GM12878 (cell line): ENCODE measurements at regions not wholly inside any gene's neighbourhood (a gene's known extent, or its start where the extent isn't known, plus 50 kb on each side); places are given as distances from the start of the nearest gene placed in this dataset.

Experiments
- ATAC-seq: fragments of 200-7000 bp; cut with Tn5 transposase; 3 replicates; pipeline ENCODE4 v1.9.1; 2020; ENCODE audit warnings: mild to moderate bottlenecking, moderate library complexity
- BruUV-seq: library from RNA; stranded (reverse); fragments of 400-500 nt; replicated peaks from 2 replicates; lab custom pipeline; 2021; lab: Mats Ljungman, UMichigan
- CTCF ChIA-PET: fragments of 300-600 bp; sonication (Branson Sonifier 250); formaldehyde crosslinking; extraction: SDS; loops from one replicate; lab custom pipeline; 2021; ENCODE audit warnings: inconsistent platforms; lab: Yijun Ruan, JAX
- POLR2A ChIA-PET: fragments of 350-600 bp; formaldehyde crosslinking; extraction: SDS; loops from one replicate; lab custom pipeline; 2021; ENCODE audit warnings: inconsistent platforms; lab: Charles Lee
- RAD21 ChIA-PET: fragments of 300-600 bp; sonication (Branson Sonifier 250); formaldehyde crosslinking; loops from one replicate; lab custom pipeline; 2023; ENCODE audit warnings: antibody characterized with exemption; ENCODE audit not compliant: unreplicated experiment; lab: Charles Lee
- SMC1A ChIA-PET: fragments of 300-600 bp; sonication (Branson Sonifier 250); formaldehyde crosslinking; loops from one replicate; lab custom pipeline; 2023; ENCODE audit not compliant: unreplicated experiment, uncharacterized antibody; lab: Charles Lee
- DNase-seq: peaks from one replicate; pipeline ENCODE4 v3.0.0-alpha.2; 2011; ENCODE audit warnings: low read depth, low spot score
- FAIRE-seq: peaks from 3 replicates; lab custom pipeline; 2011; peaks lifted over from hg19 to GRCh38; lab: Jason Lieb, UNC
- H2AFZ ChIP-seq: 2 replicates; pipeline ENCODE4 v1.6.0; 2011; ENCODE audit warnings: low read depth, low read length, control low read depth; ENCODE audit not compliant: control insufficient read depth
- H3K27ac ChIP-seq: 2 replicates; pipeline ENCODE4 v1.5.1; 2011; ENCODE audit warnings: control low read depth; ENCODE audit not compliant: control insufficient read depth, insufficient read depth
- H3K27me3 ChIP-seq, 2 experiments: replicated peaks in 1 of 2; 2 replicates each; pipeline versions ENCODE4 v1.6.0 to v1.6.1; 2011; ENCODE audit warnings: low read length in 1 of 2; ENCODE audit not compliant: control insufficient read depth in 2 of 2, insufficient read depth in 2 of 2
- H3K36me3 ChIP-seq, 2 experiments: 2 replicates each; pipeline ENCODE4 v1.5.1; 2011; ENCODE audit warnings: low read length in 1 of 2; ENCODE audit not compliant: control insufficient read depth in 2 of 2, insufficient read depth in 2 of 2
- H3K4me1 ChIP-seq: 2 replicates; pipeline ENCODE4 v1.6.1; 2011; ENCODE audit warnings: mild to moderate bottlenecking, low read length, moderate library complexity, mixed read lengths; ENCODE audit not compliant: control insufficient read depth, insufficient read depth
- H3K4me2 ChIP-seq: 2 replicates; pipeline ENCODE4 v1.6.0; 2011; ENCODE audit warnings: control low read depth; ENCODE audit not compliant: control insufficient read depth, insufficient read depth
- H3K4me3 ChIP-seq: fragments of 200-600 bp; sonication (generic); 2 replicates; pipeline ENCODE4 v1.5.1; 2016
- H3K79me2 ChIP-seq: 2 replicates; pipeline ENCODE4 v1.6.0; 2011; ENCODE audit warnings: low read length; ENCODE audit not compliant: control insufficient read depth, insufficient read depth
- H3K9ac ChIP-seq: 2 replicates; pipeline ENCODE4 v1.8.0; 2011; ENCODE audit warnings: low read length, control low read depth, mixed read lengths; ENCODE audit not compliant: control insufficient read depth, insufficient read depth
- H3K9me3 ChIP-seq: replicated peaks from 3 replicates; pipeline ENCODE4 v1.5.1; 2011; ENCODE audit warnings: mild to moderate bottlenecking, low read length; ENCODE audit not compliant: control insufficient read depth, insufficient read depth
- H4K20me1 ChIP-seq: 2 replicates; pipeline ENCODE4 v1.6.0; 2011; ENCODE audit not compliant: control insufficient read depth, insufficient read depth
- ATF3 ChIP-seq: IDR thresholded peaks from 2 replicates; pipeline ENCODE4 v1.6.1; 2011; ENCODE audit warnings: low read depth, mild to moderate bottlenecking, low read length, moderate library complexity, borderline replicate concordance; ENCODE audit errors: extremely low read depth
- ATF7 ChIP-seq: fragments of 450-650 bp; IDR thresholded peaks from 2 replicates; pipeline ENCODE4 v1.6.1; 2016; ENCODE audit warnings: low read depth, mild to moderate bottlenecking
- EP300 ChIP-seq, 2 experiments: fragments of 150-350 bp in 1 of 2; IDR thresholded peaks; 2 replicates each; pipeline ENCODE4 v1.6.1; 2011 to 2012; ENCODE audit warnings: low read depth in 2 of 2, low read length in 2 of 2, borderline replicate concordance in 1 of 2, improper control_type of control experiment in 1 of 2, inconsistent platforms in 1 of 2; ENCODE audit not compliant: control insufficient read depth in 1 of 2
- EZH2 ChIP-seq: IDR thresholded peaks from 2 replicates; pipeline ENCODE4 v1.6.1; 2012; ENCODE audit warnings: low read depth, mild to moderate bottlenecking, control low read depth, inconsistent platforms, low read length, borderline replicate concordance; ENCODE audit not compliant: control insufficient read depth
- HDGF ChIP-seq: fragments of 450-650 bp; IDR thresholded peaks from 2 replicates; pipeline ENCODE4 v1.6.1; 2016; ENCODE audit warnings: antibody characterized with exemption
- IRF4 ChIP-seq: IDR thresholded peaks from 2 replicates; pipeline ENCODE4 v1.6.1; 2011; ENCODE audit warnings: low read depth, low read length
- MEF2A ChIP-seq: IDR thresholded peaks from 2 replicates; pipeline ENCODE4 v1.6.1; 2011; ENCODE audit warnings: low read depth, mild to moderate bottlenecking, low read length, moderate library complexity; ENCODE audit not compliant: insufficient read depth
- MLLT1 ChIP-seq: fragments of 450-650 bp; IDR thresholded peaks from 2 replicates; pipeline ENCODE4 v1.6.1; 2016; ENCODE audit warnings: mild to moderate bottlenecking
- RELA ChIP-seq: fragments of 450-650 bp; IDR thresholded peaks from 2 replicates; pipeline ENCODE4 v1.8.0; 2014; ENCODE audit warnings: borderline replicate concordance; ENCODE audit not compliant: partially characterized antibody
- SIX5 ChIP-seq: IDR thresholded peaks from 2 replicates; pipeline ENCODE4 v1.6.1; 2011; ENCODE audit warnings: mild to moderate bottlenecking, low read depth, low read length, moderate library complexity; ENCODE audit not compliant: severe bottlenecking
- YBX1 ChIP-seq: fragments of 450-650 bp; IDR thresholded peaks from 2 replicates; pipeline ENCODE4 v1.6.1; 2016; ENCODE audit warnings: antibody characterized with exemption
- YY1 ChIP-seq: IDR thresholded peaks from 2 replicates; pipeline ENCODE4 v1.6.1; 2011; ENCODE audit warnings: low read depth, mild to moderate bottlenecking, low read length
- ZNF217 ChIP-seq: fragments of 450-650 bp; IDR thresholded peaks from 2 replicates; pipeline ENCODE4 v1.6.1; 2017; ENCODE audit warnings: antibody characterized with exemption, mild to moderate bottlenecking
- ZNF592 ChIP-seq: fragments of 450-650 bp; IDR thresholded peaks from 2 replicates; pipeline ENCODE4 v1.6.1; 2017; ENCODE audit warnings: mild to moderate bottlenecking, moderate library complexity
- WGBS: methylation state at CpG from one replicate; pipeline ENCODE4 v1.1.6; 2016; ENCODE audit warnings: low lambda C conversion rate; ENCODE audit not compliant: insufficient replicate concordance, insufficient coverage; ENCODE audit errors: missing lambda C conversion rate; 5-methylcytosine and 5-hydroxymethylcytosine counted together
- in situ Hi-C: fragments of 300-500 bp; cut with MboI; formaldehyde crosslinking; loops from 9 replicates; pipeline ENCODE4 v1.14.3; 2018; ENCODE audit warnings: mixed read lengths
- intact Hi-C: fragments of 100-400 bp; cut with micrococcal nuclease; formaldehyde crosslinking; loops from one replicate; pipeline ENCODE4 v1.14.2; 2022; ENCODE audit not compliant: unreplicated experiment

- H3K4me1 ChIP-seq: no peaks in the 10 kb centered on the region
- DNase-seq (no peak), ATAC-seq (no peak), FAIRE-seq (no peak)
- no peak overlapping the region for H3K9ac ChIP-seq
- H3K27ac ChIP-seq: no peak overlapping the region
- no peak overlapping the region for H3K4me2 ChIP-seq
- CTCF ChIA-PET: no interaction called here
- TF ChIP-seq IRF4 (no peak), ZNF592 (no peak), EZH2 (no peak), ZNF217 (no peak), HDGF (no peak), EP300 (IDR thresholded peaks at IDR 0.05; ENCODE audit: borderline replicate concordance in 1 of 2, control insufficient read depth in 1 of 2, low read depth in 2 of 2, low read length in 2 of 2) (no peak), ATF3 (no peak), MLLT1 (no peak), RELA (no peak), YBX1 (no peak), ATF7 (no peak), YY1 (no peak), MEF2A (no peak), SIX5 (no peak)
- in situ Hi-C loops: no loop called here
- H3K4me3 ChIP-seq: no peak overlapping the region
- SMC1A ChIA-PET: no interaction called here
- no TSS peak for BruUV-seq
- no peaks in the 10 kb centered on the region; a peak in 1 of 4 replicates for H3K27me3 ChIP-seq
- H4K20me1 ChIP-seq: no peaks in the 10 kb centered on the region
- H3K9me3 ChIP-seq: no peaks in the 10 kb centered on the region
- no peaks in the 10 kb centered on the region for H3K36me3 ChIP-seq
- RAD21 ChIA-PET: no interaction called here
- intact Hi-C loops: no loop called here
- H3K79me2 ChIP-seq: no peaks in the 10 kb centered on the region
- 12% methylated on average over 6 of the region's 6 CpGs for WGBS
- no peak overlapping the region for H2AFZ ChIP-seq
- POLR2A ChIA-PET: no interaction called here
Observed at GRCh38 chr7:69225259-69225943, 372.9 kb upstream of the AUTS2 start.
